ENCODE measurements at regions not wholly inside any gene's neighbourhood (a gene's known extent, or its start where the extent isn't known, plus 50 kb on each side); places are given as distances from the start of the nearest gene placed in this dataset.

DNA sequence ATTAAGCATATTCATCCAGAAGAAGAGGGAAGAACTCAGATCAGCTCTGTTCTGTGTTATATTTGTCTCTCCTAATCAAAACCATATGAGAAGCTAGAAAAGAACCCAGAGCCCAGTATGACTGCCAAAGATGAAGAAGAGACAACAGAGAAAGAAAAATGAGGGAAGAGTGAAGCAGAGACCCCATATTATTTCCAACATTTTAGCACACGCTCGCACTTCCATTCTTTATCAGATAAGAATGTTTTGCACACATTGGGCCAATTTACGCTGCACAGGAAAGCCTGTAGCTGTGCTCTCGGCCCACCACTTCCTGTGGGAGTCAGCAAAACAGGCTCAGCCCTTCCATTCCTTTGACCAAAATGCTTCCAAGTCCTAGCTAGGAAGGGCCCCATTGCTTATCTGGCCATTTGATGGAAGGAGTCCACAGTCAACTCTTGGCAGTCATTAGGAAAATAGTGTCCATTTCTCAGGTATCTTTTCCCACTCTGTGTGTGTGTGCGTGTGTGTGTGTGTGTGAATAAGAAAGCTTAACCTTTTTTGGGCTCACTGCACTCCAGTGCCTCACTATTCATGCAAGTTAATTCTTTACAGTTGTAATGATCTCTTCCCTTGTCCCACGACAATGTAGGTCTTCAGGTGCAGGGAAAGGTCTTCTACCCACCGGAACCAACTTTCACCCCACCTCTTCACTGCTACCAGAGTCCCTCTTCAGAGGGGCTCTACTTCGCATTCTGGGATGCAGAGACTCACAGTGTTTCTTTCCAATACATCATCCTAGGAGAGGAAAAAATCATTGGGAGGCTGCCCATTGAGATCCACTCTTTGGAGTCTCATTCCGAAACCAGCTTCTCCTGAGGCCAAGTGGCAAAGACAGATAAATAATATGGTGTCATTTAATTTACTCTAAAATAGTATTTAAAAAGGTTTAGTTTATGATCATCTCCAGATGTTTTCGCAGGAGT is 237.5 kb downstream of the COG6 start:
- no peak for DNase-seq (ENCODE audit: low read depth in 4 of 4, low spot score in 3 of 4)

DNA sequence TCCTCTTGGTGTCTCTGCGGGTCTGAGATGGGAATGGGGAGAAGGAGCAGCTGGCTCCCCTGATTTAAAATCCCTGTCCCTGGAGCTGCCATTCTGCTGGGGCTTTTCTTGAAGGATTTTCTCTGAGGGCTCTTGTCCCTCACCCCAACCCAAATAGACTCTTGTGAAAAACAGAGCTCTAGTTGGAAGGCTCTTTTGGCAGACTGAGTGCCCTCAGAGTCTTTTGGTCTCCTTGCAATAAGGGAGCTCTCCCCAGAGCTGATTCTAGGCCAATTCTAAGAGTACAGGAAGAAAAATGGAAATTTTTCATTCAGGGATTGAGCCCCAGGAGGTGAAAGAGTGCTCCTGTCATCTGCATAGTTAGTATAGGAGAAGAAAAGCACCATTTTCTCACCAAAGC is 238.3 kb downstream of the COG6 start:
- no peak for DNase-seq (ENCODE audit: low read depth in 4 of 4, low spot score in 3 of 4)

DNA sequence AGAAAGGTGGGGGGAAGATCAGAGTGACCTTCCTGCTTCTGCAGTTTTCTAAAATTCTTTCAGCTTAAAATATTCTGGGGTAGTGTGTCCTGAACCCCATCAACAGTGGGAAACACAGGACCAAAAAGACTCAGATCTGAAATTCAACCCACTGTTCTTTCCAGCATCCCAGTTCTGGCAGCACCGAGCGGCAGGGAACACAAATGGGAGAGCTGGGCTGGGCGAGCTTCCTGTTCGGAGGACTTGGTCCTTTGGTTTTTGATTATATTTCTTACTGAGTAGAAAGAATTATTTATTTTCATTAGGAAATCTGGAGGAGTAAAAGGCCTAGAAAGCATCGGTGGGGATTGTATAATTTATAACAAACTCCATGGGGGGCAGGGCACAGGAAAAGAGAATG is 239.1 kb downstream of the COG6 start:
- no peak for DNase-seq (ENCODE audit: low read depth in 4 of 4, low spot score in 3 of 4)

DNA sequence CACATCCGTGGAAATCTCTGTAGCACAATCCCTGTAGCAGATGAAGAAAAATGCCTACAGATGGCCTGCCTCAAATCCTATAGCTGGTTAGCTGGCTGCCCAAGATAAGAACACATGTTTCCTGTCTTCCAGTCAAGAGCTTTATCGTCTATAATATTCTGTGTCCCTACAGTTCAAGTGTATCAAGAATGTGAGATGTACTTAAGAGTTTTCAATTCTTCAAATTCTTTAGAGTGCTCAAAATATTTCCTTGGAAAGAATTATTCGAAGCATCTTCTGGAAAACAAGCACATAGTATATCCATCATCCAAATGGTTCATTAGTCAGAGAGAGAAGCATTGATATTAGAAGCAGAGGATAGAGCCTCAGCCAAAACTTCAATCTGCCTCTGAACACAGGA is 239.8 kb downstream of the COG6 start:
- no peak for DNase-seq (ENCODE audit: low read depth in 4 of 4, low spot score in 3 of 4)

DNA sequence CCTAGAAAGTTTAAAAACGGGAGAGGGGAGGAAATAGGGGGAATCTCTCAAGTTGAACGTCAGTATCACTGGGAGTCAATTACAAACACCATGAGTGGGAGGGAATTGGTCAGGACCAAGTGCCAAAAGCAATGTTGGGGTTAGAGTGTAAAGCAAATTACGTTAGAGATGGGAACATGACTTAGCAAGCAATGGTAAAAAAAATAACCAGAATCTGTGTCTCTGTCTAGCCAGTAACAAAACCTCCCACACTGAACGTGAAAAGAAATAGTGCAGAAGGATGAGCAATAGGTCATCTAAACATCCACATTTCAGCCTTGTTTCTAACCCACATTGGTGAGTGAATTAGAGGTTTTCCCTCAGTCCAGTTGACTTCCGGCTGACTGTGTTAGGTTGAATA is 242.2 kb downstream of the COG6 start:
- no peak for DNase-seq (ENCODE audit: low read depth in 4 of 4, low spot score in 3 of 4)

DNA sequence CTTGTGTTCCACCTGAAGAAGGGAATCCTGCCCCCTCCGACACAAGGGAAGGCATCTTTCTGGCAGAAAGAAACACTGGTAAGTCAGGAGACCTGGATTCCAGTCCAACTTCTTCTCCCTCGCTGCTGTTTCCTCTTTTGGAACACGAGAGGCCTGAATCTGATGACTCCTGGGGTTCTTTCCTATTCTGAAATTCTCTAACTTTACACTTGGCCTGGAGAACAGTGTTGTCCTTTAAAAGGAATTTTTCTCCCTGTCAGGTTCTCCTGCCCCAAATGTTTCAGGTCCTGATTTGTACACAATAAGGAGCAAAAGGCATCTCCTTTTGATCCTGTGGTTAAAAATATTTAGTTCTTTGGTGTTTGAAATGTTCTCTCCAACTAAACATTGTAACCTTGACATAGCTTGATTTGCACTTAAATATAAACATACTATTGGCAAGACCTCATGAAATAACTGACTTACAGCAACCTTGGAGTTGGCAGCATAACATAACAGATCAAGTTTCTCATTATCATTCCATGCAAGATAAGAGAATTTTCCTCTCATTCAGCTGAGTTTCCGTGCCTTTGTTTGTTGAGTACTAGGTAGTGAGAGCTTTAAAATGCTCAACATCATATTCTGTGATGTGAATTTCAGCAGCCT is 244.8 kb downstream of the COG6 start:
- DNase-seq (ENCODE audit: low read depth in 4 of 4, low spot score in 3 of 4), result no peak

DNA sequence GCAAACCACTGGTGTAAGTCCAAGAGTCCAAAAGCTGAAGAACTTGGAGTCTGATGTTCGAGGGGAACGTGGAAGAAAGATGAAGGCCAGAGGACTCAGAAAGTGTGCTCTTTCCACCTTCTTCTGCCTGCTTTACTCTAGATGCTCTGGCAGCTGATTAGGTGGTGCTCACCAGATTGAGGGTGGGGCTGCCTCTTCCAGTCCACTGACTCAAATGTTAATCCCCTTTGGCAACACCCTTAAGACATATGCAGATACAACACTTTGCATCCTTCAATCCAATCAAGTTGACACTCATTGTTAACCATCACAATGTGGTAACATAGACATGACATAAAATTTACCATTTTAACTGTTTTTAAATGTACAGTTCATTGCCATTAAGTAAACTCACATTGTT is 249.5 kb downstream of the COG6 start:
- no peak for DNase-seq (ENCODE audit: low read depth in 4 of 4, low spot score in 3 of 4)

DNA sequence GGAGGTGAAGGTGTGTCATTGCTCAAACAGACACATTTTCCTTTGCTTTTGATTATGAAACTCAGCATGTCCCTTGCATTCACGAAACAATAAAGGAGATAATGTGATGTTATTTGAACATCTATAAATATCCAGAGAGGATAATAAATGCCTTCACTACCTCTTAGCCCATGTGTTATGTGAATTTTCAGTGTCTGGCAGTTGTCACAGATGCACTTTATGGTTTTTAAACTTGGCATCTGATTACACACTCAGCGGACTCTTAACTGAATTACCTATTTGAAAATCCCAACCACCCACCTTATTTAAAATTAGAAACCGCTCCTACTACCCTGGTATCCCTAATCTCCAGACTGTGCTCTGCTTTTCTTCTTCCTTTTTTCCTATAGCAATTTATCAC is 254.2 kb downstream of the COG6 start:
- DNase-seq (ENCODE audit: low read depth in 4 of 4, low spot score in 3 of 4), result no peak

DNA sequence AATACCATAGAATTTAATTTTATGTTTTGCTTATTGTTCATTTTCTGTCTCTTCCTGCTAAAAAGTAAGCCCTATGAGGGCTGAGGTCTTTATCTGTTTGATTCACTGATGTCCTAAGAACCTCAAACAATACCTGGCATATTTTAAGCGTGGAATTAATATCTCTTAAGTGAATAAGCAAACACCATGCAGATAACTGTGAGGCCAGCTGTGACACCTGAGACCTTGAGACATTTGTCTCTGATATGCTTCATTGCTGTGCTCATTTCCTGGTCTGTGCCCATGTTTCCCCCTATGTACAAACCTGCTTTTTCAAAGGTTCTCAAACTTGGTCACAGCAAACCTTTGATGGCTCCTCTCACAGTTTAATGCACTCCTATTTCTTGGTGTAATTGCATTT is 254.6 kb downstream of the COG6 start:
- no peak for DNase-seq (ENCODE audit: low read depth in 4 of 4, low spot score in 3 of 4)

DNA sequence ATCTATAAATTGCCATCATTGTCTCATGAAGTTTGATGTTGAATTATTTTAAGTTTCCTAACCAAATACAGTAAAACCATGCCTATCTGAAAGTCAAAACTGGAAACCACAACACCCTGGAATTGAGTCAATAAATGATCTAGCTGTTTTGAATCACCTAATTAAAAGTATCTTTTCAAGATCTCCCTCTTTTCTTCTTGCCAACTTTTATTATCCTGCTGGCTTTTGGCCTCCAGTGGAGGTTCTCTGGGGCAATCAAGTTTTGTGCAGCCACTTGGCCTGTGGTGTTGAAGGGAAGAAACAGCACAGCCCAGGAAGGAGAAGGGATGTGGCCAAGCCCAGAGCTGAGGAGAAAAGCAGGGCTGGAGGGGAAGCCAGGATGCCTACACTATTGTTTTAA is 255.4 kb downstream of the COG6 start:
- no peak for DNase-seq (ENCODE audit: low read depth in 4 of 4, low spot score in 3 of 4)

DNA sequence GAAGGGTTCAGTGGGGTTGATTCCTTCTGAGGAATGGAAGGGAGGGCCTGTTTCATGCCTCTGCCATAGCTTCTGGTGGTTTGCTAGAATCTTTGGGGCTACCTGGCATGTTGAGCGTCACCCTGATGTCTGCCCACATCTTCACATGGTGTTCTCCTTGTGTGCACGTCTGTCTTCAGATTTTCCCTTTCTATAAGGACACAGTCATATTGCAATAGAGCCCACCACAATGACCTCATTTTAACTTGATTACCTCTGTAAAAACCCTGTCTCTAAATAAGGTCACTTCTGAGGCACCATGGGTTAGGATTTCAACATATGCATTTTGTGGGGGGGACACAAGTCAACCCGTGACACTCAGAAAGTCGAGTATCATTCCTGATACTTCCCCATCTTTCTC is 257.9 kb downstream of the COG6 start:
- no peak for DNase-seq (ENCODE audit: low read depth in 4 of 4, low spot score in 3 of 4)

DNA sequence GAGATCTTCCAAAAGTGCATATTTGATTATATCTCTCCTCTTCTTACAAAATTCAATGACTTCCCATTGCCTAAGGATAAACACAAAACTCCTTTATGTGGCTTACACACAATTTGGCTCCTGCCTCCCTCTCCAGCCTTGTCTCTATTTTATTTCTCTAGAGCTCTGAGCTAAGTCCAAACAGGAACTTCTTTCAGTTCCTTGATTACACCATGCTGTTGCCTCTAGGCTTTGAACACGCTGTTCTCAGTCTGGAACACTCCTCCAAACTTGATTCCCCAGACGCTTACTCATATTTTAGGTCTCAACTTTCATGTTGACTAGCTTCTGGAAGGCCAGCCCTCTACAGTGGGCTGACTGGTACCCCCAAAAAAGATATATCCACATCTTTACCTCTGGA is 258.5 kb downstream of the COG6 start:
- DNase-seq (ENCODE audit: low read depth in 4 of 4, low spot score in 3 of 4), result no peak

DNA sequence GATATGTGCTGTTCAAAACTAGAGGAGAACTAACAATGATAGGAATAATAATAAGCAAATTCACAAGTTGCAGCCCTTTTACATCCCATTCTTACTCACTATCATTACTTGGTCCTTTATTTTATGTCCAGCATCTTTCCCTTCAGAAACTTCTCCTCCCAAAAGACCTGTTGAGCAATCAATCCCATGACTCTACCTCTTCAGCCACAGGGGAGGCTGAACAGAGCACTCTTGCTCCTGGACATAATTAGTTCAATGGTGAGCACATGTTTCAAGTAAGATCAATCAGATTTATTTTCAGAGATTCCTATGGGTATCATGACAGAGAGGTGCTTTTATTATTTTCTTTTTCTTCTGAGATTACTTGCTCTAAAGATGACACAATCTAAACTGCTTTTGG is 260.0 kb downstream of the COG6 start:
- DNase-seq (ENCODE audit: low read depth in 4 of 4, low spot score in 3 of 4), result no peak

DNA sequence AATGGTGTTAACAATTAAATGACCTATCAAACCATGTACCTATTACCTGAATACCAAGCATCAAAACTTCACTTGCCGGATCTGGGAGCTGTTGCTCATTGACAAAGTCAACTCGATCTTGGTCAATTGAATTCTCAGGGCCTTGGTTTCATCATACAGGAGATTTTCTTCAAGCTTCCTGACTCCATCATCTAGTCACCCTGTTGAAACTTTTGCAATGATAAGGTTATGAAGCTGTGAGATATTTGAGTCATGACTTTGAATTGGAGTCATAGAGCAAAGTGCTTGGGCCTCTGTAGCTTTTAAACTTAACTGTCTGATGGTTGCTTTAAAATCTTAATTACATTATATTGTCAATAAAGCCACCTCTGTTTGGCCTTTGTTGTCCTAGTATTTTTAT is 260.9 kb downstream of the COG6 start:
- no peak for DNase-seq (ENCODE audit: low read depth in 4 of 4, low spot score in 3 of 4)

DNA sequence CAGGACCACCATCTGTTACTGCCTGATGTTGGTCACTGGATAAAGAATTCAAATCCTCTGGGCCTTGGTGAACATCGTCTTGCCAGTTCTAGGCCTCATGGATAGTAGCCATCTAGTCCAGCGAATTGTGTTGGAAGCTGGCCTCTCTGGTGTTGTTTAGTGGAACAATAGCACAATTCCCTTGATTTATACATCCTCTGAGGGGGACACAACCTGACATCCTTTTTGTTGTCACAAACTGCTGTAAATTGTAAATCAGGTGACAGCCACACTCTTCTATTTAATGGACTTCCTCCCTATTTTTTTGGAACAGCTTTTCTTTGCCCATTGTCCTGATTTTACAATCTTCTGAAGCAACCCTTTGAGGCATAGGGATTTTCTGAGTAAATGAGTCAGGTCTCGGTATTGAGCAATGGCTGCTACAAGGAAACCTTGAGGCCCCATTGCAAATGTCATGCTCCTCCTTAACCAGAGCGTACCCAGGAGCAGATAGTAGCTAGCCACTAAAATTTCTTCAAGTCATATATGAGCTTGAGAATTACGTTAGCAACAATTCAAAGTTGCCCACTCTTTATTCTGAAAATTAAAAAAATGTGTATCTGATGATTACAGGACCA is 263.3 kb downstream of the COG6 start:
- DNase-seq (ENCODE audit: low read depth in 4 of 4, low spot score in 3 of 4), result no peak

DNA sequence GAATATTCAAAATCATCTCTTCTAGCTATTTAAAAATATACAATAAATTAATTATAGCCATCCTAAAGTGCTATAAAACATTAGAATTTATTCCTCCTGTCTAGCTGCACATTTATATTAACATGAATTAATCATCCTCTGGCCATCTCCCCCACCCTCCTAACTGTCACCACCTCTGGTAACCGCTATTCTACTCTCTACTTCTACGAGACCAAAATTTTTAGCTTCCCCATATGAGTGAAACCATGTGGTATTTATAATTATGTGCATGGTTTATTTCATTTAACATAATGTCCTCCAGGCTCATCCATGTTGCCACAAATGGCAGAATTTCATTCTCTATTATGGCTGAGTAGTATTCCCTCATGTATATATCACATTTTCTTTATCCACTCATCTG is 265.2 kb downstream of the COG6 start:
- DNase-seq (ENCODE audit: low read depth in 4 of 4, low spot score in 3 of 4), result no peak

DNA sequence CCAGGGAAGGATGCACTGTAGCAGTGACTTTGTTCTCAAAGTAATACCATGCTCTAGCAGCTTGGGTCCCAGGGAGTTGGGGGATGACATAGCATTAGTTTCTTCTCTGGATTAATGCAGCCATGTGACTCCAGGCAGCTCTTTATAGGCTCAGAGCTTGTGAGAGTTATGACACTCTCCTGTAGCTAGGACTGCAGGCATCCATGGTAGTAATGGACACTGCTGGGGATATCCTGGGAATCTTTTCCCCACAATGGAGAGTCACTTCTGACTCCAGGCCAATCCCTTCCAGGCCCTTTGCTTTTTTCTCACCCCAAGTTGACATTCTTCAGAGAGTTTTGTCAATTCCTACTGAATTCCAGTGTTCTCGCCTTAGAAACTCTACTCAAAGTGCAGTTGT is 270.9 kb downstream of the COG6 start:
- no peak for DNase-seq (ENCODE audit: low read depth in 4 of 4, low spot score in 3 of 4)

DNA sequence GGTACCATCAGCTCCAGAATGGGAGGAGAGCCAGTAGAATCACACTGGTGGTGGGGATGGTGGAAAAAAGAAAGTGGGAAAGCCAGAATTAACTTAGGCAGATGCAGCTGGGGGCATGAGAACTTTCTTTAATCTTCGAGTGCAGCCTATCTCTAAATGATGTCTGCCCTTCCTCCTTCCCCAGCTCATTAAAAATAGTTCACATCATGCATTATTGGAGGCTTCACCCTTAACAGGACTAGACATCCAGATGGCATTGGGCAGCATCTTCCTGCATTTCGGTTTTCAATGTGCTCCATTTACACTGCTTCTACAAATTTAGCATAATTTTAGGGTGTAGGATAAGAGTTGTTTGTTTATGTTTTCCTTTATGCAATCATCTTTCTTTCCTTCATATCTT is 272.8 kb downstream of the COG6 start:
- no peak for DNase-seq (ENCODE audit: low read depth in 4 of 4, low spot score in 3 of 4)

DNA sequence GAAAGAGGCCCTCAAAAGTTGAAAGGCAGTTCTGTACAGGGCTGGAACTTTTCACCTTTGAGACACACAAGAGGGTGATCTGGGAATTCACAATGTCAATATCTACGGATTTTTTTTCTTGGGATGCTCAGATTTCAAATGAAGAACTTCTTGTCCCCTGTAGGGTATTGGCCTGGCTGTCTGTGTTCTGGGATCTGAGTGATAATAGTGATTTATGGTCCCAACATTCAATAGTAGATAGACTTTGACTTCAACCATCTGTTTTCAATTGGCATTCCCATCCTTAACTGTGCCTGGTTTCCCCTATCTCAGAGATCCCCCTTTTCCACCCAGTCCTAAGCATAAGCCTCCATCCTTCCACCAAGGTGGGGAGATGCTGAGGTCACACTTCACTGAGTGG is 274.1 kb downstream of the COG6 start:
- DNase-seq (ENCODE audit: low read depth in 4 of 4, low spot score in 3 of 4), result no peak

DNA sequence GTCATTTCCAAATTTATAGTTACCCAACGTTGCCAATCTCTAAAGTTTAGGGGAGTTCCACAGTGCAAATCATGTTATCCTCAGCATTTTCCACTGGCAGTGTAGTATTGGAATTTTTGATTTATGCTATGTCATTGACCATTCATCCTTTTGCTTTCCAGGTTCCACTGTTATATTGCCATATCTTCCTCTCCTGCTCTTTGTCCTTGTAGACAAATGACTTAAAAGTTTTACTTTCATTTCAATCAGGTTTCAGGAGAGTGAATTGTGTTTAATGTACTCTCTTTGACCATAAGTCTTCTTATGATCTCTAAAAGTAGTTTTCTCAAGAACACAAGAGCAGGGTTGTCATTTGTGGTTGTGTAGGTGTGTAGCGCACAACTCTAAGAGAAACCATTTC is 274.6 kb downstream of the COG6 start:
- no peak for DNase-seq (ENCODE audit: low read depth in 4 of 4, low spot score in 3 of 4)

DNA sequence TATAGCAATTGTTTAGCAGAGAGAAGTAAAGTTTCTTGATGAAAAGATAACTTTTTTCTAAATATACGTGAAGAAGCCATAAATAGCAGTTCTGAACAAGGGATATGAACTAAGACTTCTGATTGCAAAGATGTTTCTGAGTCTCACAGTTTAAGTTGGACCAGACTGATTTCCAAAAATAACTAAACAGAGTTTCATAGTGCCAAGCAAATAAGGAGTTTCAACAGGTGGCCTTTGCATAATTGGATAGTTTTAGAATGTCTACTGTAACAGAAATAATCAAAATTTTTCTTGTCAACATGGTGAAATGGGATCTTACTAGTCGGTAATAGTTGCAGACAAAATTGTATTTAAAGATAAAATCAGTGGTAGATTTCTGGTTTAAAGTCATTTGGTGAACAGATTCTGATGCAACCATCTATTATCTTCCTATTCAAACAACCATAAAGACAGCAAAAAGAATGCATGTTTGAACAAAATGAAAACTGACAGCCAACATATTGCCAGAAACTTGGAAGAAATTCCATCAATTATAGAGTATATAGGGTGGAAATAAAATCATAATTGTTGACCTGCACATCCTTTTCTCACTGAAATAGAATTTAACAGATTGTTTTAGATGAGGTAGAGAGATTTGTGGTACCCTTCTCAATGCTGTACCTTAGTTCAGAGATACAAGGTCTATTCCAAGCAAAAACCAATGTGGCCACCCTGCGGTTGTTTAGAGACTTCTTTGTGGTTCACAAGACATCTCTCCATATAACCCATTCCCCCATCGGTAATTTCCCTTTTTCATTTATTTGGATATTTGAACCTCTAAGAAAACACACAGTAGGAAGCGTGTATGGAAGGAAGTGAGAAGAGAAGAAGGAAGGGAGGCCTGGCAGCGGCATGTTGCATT is 275.3 kb downstream of the COG6 start:
- no peak for DNase-seq (ENCODE audit: low read depth in 4 of 4, low spot score in 3 of 4)

Data from right renal pelvis (tissue), 4 donors.